AML-193 (cell line): ENCODE measurements at regions not wholly inside any gene's neighbourhood (a gene's known extent, or its start where the extent isn't known, plus 50 kb on each side); places are given as distances from the start of the nearest gene placed in this dataset.

Experiments used
- DNase-seq, 2 experiments: peaks; one replicate each; lab custom pipeline; 2025; lab: John Stamatoyannopoulos, UW

DNA sequence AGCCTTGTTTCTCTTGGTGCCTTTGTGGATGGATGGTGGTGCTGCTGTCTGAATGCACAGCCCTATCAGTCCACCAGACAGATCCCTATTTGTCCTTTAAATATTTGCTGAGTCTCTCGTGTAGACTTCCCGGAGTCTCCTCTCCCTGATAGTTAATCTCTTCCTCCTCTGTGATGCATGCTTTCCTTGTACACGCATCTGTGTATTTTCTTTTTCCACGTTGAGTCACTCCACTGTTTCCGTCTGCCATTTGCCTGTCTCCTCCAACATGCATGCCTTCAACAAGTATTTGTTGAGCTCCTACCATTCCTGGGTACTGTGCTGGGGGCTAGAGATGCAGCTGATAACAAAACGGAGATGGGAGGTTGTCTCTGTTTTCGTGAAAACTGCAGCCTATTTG is 282.6 kb downstream of the HAPSTR1 start:
- DNase-seq: no peak

DNA sequence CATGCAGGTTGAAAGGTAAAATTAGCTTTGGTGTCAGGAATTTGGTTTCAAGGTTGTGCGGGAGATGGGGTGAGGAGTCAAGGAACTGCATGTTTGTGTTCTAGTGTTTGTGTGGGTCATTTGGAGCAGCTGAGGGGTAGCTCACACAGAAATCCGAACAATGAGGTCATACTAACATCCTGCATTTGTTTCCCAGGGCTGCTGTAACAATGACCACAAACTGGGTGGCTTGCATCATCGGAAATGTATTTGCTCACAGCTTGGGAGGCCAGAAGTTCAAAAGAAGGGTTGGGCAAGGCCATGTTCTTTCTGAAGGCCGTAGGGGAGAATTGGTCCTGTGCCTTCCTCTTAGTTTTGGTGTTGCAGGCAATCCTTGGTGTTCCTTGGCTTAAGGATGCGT is 287.4 kb downstream of the HAPSTR1 start:
- no peak for DNase-seq

DNA sequence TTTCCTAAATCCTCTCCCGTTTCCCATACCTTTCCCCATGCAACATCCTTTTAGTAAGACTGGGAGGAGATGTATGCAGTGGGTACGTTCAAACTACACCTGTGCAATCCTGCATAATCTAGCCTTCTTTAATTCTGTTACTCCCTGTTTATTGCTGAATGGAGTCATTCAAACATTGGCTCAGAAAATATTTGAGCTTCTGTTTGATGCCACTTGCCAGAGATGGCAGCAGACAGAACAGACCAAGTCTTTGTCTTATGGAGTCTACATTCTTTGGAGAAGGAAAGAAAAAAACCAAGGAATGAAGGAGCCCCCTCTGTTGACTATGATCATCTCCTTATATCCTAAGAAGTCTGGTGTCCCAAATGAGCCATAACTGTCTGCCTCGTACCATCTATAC is 288.8 kb downstream of the HAPSTR1 start:
- DNase-seq: no peak

DNA sequence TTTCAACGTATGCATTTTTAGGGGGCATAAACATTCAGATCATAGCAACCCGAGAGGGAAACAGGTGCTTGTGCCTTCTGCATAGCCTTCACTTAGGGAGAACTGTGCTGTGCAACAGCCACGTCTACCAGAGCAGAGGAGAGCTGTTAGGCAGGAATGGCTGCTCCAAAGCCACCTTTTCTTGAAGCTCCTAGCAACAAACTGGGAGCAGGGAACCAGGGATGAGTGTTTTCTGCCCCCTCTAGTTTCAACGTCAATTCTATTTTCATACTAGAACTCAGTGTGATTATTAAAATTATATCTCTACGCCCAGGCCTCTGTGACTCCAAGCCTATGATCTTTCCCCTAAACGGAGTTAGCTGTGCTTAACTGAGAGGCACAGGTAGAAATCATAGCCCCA is 290.0 kb downstream of the HAPSTR1 start:
- no peak for DNase-seq

DNA sequence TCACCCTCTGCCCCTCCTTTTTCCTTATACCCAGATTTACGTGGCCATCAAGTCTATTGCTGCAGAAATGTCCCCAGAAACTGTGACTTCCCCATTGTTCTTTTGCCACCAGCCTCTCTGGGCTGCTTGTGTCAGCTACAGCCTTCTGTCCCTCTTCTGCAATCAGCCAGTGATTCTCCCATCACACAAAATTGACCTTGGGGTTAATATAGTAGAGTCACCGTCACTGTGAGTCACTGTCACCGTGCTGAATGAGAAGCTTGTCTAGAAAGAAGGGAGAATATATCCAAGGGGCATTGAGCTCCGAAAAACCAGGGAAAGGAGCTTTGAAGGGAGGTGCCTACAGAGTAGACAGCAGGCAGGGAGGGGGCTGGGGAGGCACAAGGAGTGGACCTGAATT is 290.5 kb downstream of the HAPSTR1 start:
- DNase-seq: no peak

DNA sequence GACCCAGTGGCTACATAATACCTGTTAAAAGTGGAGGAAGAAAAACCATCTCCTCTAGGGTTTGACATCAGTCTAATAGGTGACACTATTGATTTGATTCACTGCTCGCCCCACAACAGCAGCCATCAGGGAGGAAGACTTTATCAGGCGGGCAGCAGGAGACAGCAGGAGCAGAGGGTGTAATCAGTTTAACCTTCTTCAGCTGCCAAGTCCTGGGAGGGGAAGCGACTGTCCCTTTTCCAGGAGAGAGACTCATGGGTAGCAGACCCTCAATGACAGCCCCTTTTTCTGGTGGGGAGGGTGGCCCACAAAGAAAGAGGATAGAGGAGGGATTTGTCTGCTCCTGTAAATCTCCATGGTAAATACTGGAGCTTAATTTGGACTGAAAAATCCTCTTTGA is 291.8 kb downstream of the HAPSTR1 start:
- no peak for DNase-seq

DNA sequence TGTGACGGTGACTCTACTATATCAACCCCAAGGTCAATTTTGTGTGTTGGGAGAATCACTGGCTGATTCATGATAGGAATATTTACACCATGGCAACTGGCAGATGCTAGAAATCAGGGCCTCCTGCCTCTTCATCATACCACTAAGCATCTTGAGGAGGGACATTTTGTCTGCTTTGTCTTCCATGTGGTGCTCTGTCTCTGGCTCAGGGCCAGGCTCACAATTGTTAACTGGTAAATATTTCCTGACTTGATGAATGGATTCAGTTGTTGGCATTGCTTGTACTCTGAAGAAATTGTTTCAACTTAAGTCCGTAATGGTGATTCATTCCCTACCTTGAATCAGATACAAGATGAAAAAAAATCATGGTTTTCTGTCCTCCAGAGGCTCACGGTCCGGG is 292.7 kb downstream of the HAPSTR1 start:
- DNase-seq: no peak

DNA sequence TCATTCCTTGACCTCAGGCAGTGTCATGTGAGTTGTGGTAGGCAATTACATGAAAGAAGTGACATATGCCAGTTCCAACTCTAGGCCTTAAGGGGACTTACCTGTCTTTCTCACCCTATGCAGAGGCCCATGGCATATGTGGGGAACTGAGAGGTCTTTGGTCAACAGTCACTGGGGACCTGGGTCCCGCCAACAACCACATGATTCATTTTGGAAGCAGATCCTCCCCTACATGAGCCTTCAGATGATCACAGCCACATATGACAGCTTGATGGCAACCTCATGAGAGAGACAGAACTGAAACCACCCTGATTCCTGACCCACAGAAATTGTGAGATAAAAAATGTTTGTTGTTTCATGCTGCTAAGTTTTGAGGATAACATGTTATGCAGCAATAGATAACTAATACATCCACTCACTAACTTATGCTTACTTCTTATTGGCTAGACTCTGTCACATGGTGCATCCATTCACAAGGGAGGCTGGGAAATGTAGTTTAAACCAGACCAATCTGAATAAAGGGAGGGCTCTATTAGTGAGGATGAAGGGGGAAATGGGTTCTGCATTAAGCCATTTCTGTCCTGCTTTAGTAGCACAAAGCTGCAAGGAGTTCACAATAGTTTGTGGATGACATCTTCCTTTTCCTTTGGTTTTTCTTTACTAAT is 298.2 kb downstream of the HAPSTR1 start:
- DNase-seq: no peak

DNA sequence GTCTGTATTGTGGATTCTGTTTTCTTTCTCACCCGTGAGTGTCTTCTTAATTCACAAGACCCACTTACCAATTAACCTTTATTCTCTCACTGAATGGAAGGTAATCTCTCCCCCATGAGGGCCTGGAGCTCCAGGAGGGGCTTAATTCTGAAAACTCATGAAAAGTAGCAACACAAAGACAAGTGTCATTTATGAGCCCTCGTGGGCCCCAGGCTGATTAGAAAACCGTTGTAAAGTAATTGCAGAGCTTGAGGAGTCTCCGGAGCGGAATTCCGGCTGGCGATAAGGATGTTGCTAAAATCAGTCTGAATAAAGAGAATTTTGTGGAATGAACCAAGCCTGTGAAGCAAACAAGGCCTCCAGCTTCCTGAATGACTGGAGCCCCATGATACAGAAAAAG is 301.5 kb downstream of the HAPSTR1 start:
- no peak for DNase-seq

DNA sequence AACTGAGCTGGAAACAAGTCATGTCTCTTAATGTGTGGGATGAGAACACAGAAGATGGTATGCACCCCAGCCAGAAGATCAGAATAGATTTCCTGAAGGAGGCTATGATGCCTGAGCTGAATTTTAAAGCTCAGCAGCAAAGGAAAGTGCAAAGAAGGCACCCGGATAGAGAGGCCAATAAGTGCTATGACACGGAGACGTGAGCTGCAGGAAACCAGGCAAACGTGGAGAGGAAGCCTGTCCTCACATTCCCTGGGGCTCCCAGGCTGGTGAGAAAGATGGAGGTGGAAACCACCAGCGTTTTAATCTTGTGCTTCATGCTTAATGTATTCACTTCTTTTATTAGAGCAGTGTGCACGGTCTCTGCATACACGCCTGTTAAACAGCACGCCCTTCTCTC is 302.1 kb downstream of the HAPSTR1 start:
- DNase-seq: no peak

DNA sequence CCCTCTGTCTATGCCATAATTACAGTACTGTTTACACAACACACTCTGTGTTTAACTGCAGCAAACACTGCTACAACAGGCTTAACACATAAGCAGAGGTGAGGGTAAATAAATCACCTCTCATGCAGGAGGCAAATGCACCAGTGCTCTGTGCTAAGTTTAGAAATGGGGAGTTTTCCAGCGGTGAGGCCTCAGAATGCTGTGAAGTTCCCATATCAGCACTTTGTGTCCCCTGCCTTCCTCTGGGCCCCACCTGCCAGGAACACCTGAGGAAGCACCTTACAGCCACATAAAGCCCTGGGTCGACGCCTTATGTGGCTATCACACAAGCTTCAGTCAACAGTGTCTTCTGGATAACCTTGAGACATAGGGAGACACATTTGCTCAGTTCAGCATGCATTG is 304.5 kb downstream of the HAPSTR1 start:
- DNase-seq: no peak

DNA sequence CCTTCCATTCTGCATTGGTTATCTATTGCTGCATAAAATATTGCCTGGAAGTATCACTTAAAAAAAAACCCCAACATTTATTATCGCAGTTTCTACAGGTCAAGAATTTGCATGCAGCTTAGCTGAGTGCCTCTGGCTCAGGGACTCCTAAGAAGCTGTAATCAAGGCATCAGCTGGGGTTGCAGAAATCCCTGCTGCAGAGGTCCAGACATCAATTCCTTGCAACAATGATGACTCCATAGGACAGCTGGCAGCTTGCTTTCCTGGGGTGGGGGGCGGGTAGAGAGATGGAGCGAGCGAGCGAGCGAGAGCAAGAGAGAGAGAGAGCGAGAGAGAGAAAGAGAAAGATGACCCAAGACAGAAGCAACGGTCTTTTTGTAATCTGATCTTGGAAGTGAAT is 308.1 kb downstream of the HAPSTR1 start:
- no peak for DNase-seq

DNA sequence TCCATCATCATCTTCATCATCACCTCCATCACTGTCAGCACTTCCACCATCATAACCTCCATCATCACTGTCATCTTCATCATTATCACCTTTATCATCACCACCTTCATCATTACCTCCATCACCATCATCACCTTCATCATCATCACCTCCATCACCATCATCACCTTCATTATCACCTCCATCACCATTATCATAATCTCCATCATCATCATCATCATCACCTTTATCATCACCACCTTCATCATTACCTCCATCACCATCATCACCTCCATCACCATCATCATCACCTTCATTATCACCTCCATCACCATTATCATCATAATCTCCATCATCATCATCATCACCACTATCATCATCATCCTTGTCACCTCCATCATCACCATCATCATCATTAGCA is 309.7 kb downstream of the HAPSTR1 start:
- DNase-seq: no peak

DNA sequence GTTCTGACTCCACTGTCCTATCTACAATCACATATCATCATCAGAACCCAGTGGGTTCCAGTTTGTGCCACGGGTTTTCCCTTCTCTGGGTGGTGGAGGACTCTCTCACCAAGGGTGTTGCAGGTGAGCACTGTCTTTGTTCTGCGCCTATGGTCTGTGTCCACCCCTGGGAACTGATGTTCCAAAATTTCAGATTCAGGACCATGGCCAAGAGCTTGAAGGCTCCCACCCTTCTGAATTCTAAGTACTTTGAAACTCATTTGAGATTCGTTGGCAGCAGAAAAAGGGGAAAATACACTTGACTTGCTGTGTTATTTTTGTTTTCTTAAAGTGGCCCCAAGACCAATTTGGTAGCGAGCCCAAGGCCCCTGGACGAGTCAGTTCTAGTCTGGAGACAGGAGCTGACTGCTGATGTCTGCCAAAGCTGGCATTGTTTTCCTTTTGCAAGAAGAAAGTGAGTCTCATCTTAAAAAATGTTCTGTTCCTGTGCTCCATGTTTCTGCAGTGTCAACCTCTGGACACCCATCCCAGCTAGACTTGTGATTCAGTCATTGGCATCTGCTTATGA is 310.9 kb downstream of the HAPSTR1 start:
- no peak for DNase-seq

DNA sequence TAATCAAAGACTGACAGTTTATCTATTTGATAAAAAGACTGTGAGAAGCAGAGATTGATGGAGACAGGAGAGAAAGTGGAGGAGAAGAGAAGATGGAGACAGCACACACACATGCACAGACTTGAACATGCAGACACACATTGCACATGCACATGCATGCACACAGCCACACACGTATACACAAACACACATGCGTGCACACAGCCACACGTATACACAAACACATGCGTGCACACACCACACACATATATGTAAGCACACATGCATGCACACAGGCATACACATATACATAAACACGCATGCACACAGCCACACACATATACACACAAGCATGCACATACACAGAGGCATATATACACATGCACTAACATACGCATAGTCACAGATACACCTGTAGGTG is 313.4 kb downstream of the HAPSTR1 start:
- no peak for DNase-seq

DNA sequence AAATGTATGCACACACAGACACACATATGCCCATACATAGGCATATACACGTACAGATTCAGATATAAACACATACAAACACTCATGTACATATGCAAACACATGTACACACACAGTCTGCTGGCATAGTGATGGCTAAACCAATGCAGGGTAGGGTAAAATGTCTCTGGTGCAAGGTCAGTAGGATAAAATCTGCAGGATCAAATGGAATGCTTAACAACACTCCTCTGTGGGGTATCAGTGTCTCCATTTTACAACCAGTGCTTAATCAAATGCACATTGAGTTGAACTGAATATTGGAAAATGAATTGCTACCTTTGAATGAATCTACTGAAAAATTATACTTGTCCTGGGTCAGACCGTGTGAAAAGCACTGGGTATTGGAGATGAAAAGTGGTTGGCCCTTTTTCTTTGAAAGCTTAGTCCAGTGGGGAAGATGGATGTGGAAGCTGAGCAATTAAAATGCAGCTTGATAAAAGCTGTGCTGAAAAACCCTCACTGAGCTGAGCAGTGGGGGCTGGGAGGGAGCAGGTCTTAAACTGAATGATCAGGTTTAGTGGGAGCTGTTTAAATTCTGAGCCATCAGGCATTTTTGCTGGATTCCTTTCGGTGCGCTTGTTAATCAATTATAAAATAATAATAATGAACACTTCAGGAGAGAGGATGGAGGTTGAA is 314.7 kb downstream of the HAPSTR1 start:
- DNase-seq: no peak

DNA sequence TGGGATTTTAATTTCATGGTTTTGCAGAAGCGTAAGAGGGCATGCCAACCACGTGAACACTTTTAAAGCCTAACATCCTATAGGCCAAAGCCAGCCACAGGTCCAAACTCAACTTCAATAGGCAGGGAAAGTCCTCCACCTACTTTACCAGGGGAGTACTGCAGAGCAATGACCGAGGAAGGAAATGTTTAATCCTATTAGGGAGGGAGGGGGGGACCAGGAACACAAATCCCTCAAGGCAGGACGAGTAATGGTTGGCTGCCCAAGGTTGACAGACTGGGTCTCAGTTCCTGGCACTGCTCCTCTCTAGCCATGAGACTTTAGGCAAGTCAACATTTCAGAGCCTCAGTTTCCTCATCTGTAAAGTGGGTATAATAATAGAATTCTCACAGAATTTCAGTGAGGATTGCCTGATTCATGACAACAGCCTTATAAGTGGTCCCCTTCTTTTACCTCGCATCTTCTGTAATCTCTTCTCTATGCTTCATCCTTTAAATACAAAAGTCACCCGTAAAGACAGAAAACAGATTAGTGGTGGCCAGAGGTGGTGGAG is 315.8 kb downstream of the HAPSTR1 start:
- DNase-seq: no peak

DNA sequence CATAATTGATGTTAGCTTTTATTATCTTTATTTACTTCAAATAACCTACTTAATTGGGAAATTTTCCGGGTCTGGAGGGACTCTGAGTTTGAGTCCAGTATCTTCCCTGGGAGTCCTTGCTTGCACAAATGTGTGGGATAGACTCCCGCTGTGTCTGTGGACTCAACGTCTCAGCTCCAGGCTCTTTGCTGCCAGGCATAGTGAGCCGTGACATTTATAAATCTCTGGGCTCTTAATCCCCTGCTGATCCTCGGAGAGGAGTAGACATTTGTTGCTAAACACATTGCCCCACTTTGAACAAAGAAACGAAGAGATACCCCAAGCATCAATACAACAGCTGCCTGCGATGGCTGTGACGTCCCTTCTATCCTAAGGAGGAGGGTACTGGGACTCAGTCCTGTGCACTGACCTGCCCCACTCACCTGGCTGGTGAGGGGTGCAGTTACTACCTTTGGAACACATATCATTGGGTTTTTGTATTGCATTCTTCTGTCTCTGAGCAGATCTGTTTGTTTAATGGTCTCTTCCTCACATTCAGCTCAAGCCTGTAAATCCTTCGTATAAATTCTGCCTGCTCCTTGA is 316.9 kb downstream of the HAPSTR1 start:
- DNase-seq: no peak

DNA sequence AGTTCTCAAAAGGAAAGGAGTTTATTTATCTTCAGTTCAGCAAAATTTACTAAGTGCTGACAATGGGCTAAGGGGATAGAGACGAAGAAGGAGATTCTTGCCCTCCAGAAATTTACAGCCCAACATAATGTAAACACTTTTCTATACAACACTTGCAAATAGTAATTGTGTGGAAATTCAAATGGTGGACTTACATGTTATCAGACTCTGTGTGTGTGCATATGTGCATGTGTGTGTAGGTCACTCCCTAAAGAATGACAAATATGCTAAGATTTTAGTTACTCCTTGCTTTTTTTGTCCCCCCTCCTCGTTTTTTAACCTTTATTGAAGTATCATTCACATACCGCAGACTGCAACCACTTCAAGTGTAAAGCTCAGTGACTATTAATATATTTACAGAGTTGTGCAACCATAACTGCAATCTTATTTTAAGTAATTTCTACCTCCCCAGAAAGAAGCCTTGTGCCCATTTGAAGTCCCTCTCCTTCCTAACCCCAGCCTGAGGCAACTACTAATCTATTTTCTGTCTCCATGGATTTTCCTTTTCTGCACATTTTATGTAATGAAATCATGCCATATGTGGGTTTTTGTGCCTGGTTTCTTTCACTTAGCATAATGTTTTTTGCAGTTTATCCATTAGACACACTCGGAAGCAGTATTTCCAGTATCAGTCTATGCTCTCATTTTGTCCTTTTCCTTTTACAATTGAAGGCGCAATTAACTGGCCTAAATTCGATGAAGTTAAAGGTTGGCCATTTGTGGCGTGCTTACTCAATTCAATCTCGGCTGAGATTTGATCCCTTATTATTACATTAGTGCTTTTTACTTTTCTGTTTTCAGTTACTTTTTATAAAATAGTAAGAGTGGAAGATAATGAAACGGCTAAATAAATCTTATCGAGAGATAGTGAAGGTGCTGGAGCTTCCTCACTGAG is 318.4 kb downstream of the HAPSTR1 start:
- no peak for DNase-seq

DNA sequence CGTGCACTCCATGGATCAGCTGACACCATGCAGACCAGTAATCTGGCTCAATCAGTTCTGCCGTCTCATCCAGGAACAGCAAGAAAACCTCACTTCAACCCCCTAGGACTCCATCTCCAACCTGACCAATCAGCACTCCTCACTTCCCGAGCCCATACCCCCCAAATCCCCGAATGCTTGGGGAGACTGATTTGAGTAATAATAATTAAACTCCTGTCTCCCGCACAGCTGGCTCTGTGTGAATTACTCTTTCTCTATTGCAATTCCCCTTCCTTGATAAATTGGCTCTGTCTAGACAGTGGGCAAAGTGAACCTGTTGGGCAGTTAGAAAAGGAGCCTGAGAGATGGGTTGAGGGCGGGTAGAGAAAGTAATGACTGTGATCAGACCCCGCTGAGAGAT is 320.0 kb downstream of the HAPSTR1 start:
- no peak for DNase-seq

DNA sequence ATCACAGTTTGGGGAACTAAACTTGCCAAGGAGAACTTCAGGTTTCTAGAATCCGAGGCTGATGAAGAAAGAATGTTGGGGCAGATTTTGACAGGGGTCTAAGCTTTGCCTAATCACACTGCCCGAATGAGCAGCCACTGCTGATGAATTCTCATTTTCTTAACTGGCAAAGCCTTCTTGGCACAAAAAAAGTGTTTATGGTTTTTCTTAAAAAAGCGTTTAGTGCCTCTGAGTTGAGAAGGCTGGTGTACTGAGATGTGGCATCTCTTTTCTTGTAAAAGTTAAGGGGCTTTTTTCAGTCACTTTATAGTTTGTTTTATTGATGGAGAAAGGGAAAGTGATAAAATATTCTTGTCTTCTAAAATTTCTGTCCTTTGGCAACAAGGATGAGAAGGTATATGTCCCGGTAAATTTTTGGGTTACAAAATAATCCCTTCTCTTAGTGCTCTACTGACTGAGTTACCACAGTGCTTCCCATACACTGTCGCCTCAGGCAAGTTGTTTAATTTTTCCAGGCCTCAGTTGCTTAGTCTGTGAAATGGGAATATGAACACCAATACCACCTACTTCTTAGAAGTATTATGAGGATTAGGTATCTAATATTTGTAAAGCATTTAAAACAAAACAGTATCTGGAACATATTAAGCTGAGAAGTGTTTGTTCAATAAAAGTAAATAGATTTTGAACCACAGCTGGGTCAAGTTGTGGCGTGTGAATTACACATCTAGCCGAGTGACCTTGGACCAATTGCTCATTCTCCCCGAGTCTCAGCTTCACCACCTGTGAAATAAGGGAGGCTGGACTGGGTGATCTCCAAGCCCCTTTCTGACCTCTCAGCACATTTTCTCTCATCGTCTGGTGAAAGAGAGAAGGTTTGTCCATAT is 320.8 kb downstream of the HAPSTR1 start:
- DNase-seq: no peak
